OCI-LY3 (cell line): ENCODE measurements at regions not wholly inside any gene's neighbourhood (a gene's known extent, or its start where the extent isn't known, plus 50 kb on each side); places are given as distances from the start of the nearest gene placed in this dataset.

Experiments used
- H2AFZ ChIP-seq: fragments of 200-600, 300-600 bp; shearing (Covaris generic); 2 replicates; pipeline ENCODE4 v1.6.0; 2014; ENCODE audit warnings: antibody characterized with exemption, low read depth, low read length
- H3K27ac ChIP-seq: fragments of 200-600, 300-600 bp; sonication (generic); 2 replicates; pipeline ENCODE4 v1.5.1; 2014; ENCODE audit warnings: mild to moderate bottlenecking, low read length, moderate library complexity, mixed read lengths
- H3K27me3 ChIP-seq: fragments of 200-600, 300-600 bp; sonication (generic); 2 replicates; pipeline ENCODE4 v1.6.1; 2014; ENCODE audit warnings: low read depth, low read length, mixed read lengths
- H3K36me3 ChIP-seq: fragments of 200-600, 300-600 bp; sonication (generic); replicated peaks from 2 replicates; pipeline ENCODE3; 2014; ENCODE audit warnings: low read depth, low read length, mixed read lengths
- H3K4me1 ChIP-seq: fragments of 300-600, 200-600 bp; sonication (generic); 2 replicates; pipeline ENCODE4 v1.6.1; 2014; ENCODE audit warnings: low read length, mixed read lengths
- H3K4me2 ChIP-seq: fragments of 200-600, 300-600 bp; sonication (generic); 2 replicates; pipeline ENCODE4 v1.6.1; 2014; ENCODE audit warnings: low read length, mixed read lengths
- H3K4me3 ChIP-seq: fragments of 300-600, 200-600 bp; sonication (generic); 2 replicates; pipeline ENCODE4 v1.5.1; 2014; ENCODE audit warnings: antibody characterized with exemption, mild to moderate bottlenecking, low read length, moderate library complexity
- H3K79me2 ChIP-seq: fragments of 300-600, 200-600 bp; shearing (Covaris generic); 2 replicates; pipeline ENCODE4 v1.6.1; 2014; ENCODE audit warnings: mild to moderate bottlenecking, low read length, mixed read lengths
- H3K9ac ChIP-seq: fragments of 300-600, 200-600 bp; shearing (Covaris generic); 2 replicates; pipeline ENCODE4 v1.6.0; 2014; ENCODE audit warnings: mild to moderate bottlenecking, low read length, moderate library complexity
- H3K9me3 ChIP-seq: fragments of 200-600, 300-600 bp; shearing (Covaris generic); 2 replicates; pipeline ENCODE4 v1.6.1; 2014; ENCODE audit warnings: low read length, mixed read lengths; ENCODE audit not compliant: insufficient read depth
- H4K20me1 ChIP-seq: fragments of 200-600, 300-600 bp; sonication (generic); 2 replicates; pipeline ENCODE4 v1.6.1; 2016; ENCODE audit warnings: low read length, mixed read lengths; ENCODE audit not compliant: insufficient read depth
- CTCF ChIP-seq: fragments of 200-600, 300-600 bp; sonication (generic); IDR thresholded peaks from 2 replicates; pipeline ENCODE4 v1.5.1; 2014; ENCODE audit warnings: antibody characterized with exemption, low read length, low read depth
- EZH2phosphoT487 ChIP-seq: fragments of 200-600 bp; shearing (Covaris generic); IDR thresholded peaks from 2 replicates; pipeline ENCODE4 v1.6.1; 2018; ENCODE audit warnings: antibody characterized with exemption, mixed run types, low read depth

GRCh38 chr13:81762449-81762848, 1421.5 kb upstream of the SPRY2 start:
- no peak for TF ChIP-seq CTCF
- no peak for TF ChIP-seq EZH2phosphoT487
- Histone ChIP-seq H3K27me3 (no peaks in the 10 kb centered on the region), H4K20me1 (no peaks in the 10 kb centered on the region), H3K9me3 (peaks cover 11% of the 10 kb centered on the region; the same call in 1 of the 2 replicates), H3K36me3 (no peaks in the 10 kb centered on the region), H3K4me3 (no peak overlapping the region), H2AFZ (no peak overlapping the region; the same call in 1 of the 2 replicates), H3K4me1 (peaks cover 3% of the 10 kb centered on the region; the same call in 1 of the 2 replicates), H3K9ac (no peak overlapping the region), H3K79me2 (no peaks in the 10 kb centered on the region), H3K4me2 (no peak overlapping the region), H3K27ac (no peak overlapping the region)

- TF ChIP-seq CTCF (no peak), EZH2phosphoT487 (no peak)
- Histone ChIP-seq H2AFZ (no peak overlapping the region), H3K79me2 (no peaks in the 10 kb centered on the region), H3K36me3 (no peaks in the 10 kb centered on the region), H3K9me3 (peaks cover 11% of the 10 kb centered on the region; the same call in 1 of the 2 replicates), H3K4me1 (peaks cover 6% of the 10 kb centered on the region; the same call in 1 of the 2 replicates), H3K4me3 (no peak overlapping the region), H3K27me3 (no peaks in the 10 kb centered on the region), H3K27ac (no peak overlapping the region), H3K9ac (no peak overlapping the region), H3K4me2 (no peak overlapping the region), H4K20me1 (no peaks in the 10 kb centered on the region)
Observed at GRCh38 chr13:81760316-81760715, 1419.4 kb upstream of the SPRY2 start.

GRCh38 chr13:81757348-81757970, 1416.5 kb upstream of the SPRY2 start:
- Histone ChIP-seq H3K9ac (no peak overlapping the region), H3K9me3 (peaks cover 11% of the 10 kb centered on the region; the same call in 1 of the 2 replicates), H3K4me3 (no peak overlapping the region), H3K4me1 (peaks cover 6% of the 10 kb centered on the region; the same call in 1 of the 2 replicates), H3K27ac (no peak overlapping the region), H3K27me3 (no peaks in the 10 kb centered on the region), H2AFZ (no peak overlapping the region), H4K20me1 (no peaks in the 10 kb centered on the region), H3K79me2 (no peaks in the 10 kb centered on the region), H3K36me3 (no peaks in the 10 kb centered on the region), H3K4me2 (no peak overlapping the region)
- no peak for TF ChIP-seq CTCF
- no peak for TF ChIP-seq EZH2phosphoT487

GRCh38 chr13:81745391-81745790, 1404.5 kb upstream of the SPRY2 start:
- Histone ChIP-seq H3K9ac (no peak overlapping the region), H3K4me3 (no peak overlapping the region), H3K79me2 (no peaks in the 10 kb centered on the region), H4K20me1 (no peaks in the 10 kb centered on the region), H3K27ac (no peak overlapping the region), H2AFZ (no peak overlapping the region), H3K9me3 (no peaks in the 10 kb centered on the region), H3K27me3 (no peaks in the 10 kb centered on the region), H3K4me2 (no peak overlapping the region), H3K4me1 (no peaks in the 10 kb centered on the region), H3K36me3 (no peaks in the 10 kb centered on the region)
- TF ChIP-seq EZH2phosphoT487 (no peak), CTCF (no peak)
